H1 (cell line): ENCODE measurements at regions not wholly inside any gene's neighbourhood (a gene's known extent, or its start where the extent isn't known, plus 50 kb on each side); places are given as distances from the start of the nearest gene placed in this dataset.

Source experiments
- CBX5 ChIP-seq: fragments of 300-800, 300-1000 bp; sonication (generic); IDR thresholded peaks from 2 replicates; pipeline ENCODE4 v1.7.1; 2016; ENCODE audit warnings: antibody characterized with exemption, low read length, low read depth
- TAF7 ChIP-seq: optimal IDR thresholded peaks from 2 replicates; pipeline ENCODE3; 2011; ENCODE audit warnings: low read depth, mild to moderate bottlenecking, inconsistent platforms, low read length, moderate library complexity, borderline replicate concordance
- TF ChIP-seq, protein P1 (sequence below): fragments of 300-600 bp; sonication (generic); IDR thresholded peaks from 2 replicates; pipeline ENCODE4 v1.7.1; 2012; ENCODE audit warnings: low read length, moderate library complexity, mild to moderate bottlenecking, inconsistent platforms; ENCODE audit not compliant: insufficient replicate concordance
- TF ChIP-seq, protein P2 (sequence below): IDR thresholded peaks from 2 replicates; pipeline ENCODE4 v1.6.1; 2012; ENCODE audit warnings: inconsistent platforms

DNA sequence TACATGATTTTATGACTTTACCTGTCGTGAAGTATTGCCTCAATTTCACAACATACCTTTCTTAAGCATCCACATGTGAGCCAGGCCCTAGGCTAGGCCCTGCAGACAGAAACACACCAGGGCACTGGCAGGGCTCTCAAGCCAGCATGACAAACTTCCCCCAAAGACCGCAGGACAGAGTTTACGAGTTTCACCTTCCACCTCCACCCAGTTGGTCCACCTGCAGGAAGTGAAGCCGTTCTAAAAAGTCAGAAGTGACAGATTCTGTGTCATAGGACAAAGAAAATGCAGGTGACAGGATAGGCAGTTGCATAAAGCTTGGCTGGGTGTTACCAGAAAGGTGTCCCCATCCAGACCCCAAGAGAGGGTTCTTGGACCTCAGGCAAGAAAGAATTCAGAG, 382.3 kb downstream of the PCNX1 start (continued):
- TF ChIP-seq, protein P1, sequence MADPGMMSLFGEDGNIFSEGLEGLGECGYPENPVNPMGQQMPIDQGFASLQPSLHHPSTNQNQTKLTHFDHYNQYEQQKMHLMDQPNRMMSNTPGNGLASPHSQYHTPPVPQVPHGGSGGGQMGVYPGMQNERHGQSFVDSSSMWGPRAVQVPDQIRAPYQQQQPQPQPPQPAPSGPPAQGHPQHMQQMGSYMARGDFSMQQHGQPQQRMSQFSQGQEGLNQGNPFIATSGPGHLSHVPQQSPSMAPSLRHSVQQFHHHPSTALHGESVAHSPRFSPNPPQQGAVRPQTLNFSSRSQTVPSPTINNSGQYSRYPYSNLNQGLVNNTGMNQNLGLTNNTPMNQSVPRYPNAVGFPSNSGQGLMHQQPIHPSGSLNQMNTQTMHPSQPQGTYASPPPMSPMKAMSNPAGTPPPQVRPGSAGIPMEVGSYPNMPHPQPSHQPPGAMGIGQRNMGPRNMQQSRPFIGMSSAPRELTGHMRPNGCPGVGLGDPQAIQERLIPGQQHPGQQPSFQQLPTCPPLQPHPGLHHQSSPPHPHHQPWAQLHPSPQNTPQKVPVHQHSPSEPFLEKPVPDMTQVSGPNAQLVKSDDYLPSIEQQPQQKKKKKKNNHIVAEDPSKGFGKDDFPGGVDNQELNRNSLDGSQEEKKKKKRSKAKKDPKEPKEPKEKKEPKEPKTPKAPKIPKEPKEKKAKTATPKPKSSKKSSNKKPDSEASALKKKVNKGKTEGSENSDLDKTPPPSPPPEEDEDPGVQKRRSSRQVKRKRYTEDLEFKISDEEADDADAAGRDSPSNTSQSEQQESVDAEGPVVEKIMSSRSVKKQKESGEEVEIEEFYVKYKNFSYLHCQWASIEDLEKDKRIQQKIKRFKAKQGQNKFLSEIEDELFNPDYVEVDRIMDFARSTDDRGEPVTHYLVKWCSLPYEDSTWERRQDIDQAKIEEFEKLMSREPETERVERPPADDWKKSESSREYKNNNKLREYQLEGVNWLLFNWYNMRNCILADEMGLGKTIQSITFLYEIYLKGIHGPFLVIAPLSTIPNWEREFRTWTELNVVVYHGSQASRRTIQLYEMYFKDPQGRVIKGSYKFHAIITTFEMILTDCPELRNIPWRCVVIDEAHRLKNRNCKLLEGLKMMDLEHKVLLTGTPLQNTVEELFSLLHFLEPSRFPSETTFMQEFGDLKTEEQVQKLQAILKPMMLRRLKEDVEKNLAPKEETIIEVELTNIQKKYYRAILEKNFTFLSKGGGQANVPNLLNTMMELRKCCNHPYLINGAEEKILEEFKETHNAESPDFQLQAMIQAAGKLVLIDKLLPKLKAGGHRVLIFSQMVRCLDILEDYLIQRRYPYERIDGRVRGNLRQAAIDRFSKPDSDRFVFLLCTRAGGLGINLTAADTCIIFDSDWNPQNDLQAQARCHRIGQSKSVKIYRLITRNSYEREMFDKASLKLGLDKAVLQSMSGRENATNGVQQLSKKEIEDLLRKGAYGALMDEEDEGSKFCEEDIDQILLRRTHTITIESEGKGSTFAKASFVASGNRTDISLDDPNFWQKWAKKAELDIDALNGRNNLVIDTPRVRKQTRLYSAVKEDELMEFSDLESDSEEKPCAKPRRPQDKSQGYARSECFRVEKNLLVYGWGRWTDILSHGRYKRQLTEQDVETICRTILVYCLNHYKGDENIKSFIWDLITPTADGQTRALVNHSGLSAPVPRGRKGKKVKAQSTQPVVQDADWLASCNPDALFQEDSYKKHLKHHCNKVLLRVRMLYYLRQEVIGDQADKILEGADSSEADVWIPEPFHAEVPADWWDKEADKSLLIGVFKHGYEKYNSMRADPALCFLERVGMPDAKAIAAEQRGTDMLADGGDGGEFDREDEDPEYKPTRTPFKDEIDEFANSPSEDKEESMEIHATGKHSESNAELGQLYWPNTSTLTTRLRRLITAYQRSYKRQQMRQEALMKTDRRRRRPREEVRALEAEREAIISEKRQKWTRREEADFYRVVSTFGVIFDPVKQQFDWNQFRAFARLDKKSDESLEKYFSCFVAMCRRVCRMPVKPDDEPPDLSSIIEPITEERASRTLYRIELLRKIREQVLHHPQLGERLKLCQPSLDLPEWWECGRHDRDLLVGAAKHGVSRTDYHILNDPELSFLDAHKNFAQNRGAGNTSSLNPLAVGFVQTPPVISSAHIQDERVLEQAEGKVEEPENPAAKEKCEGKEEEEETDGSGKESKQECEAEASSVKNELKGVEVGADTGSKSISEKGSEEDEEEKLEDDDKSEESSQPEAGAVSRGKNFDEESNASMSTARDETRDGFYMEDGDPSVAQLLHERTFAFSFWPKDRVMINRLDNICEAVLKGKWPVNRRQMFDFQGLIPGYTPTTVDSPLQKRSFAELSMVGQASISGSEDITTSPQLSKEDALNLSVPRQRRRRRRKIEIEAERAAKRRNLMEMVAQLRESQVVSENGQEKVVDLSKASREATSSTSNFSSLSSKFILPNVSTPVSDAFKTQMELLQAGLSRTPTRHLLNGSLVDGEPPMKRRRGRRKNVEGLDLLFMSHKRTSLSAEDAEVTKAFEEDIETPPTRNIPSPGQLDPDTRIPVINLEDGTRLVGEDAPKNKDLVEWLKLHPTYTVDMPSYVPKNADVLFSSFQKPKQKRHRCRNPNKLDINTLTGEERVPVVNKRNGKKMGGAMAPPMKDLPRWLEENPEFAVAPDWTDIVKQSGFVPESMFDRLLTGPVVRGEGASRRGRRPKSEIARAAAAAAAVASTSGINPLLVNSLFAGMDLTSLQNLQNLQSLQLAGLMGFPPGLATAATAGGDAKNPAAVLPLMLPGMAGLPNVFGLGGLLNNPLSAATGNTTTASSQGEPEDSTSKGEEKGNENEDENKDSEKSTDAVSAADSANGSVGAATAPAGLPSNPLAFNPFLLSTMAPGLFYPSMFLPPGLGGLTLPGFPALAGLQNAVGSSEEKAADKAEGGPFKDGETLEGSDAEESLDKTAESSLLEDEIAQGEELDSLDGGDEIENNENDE, result no peak
- TF ChIP-seq TAF7, result no peak
- TF ChIP-seq, protein P2, sequence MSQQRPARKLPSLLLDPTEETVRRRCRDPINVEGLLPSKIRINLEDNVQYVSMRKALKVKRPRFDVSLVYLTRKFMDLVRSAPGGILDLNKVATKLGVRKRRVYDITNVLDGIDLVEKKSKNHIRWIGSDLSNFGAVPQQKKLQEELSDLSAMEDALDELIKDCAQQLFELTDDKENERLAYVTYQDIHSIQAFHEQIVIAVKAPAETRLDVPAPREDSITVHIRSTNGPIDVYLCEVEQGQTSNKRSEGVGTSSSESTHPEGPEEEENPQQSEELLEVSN, result no peak
- no peak for TF ChIP-seq CBX5
